Head of caudate nucleus (tissue), 42 donors: ENCODE measurements at regions not wholly inside any gene's neighbourhood (a gene's known extent, or its start where the extent isn't known, plus 50 kb on each side); places are given as distances from the start of the nearest gene placed in this dataset.
"Not testable (repeated sequence)": the region's sequence is repeated elsewhere in the genome, so short reads cannot be mapped to it uniquely, and the experiment has no call there.

Experiments
- DNase-seq, 42 donors: peaks; one replicate each; pipeline versions ENCODE4 v3.0.0 to v3.0.0-alpha.2; 2020 to 2021; ENCODE audit warnings: mixed read lengths in 7 of 42
- intact Hi-C: fragments of 100-400 bp; cut with DNase I; formaldehyde crosslinking; loops from one replicate; pipeline ENCODE4 v1.15.0; 2022

GRCh38 chr2:91974401-91975129, 2896.7 kb upstream of the TEKT4 start:
- intact Hi-C loops, result no loop called here
- DNase-seq, result no peak

- DNase-seq, result no peak
- intact Hi-C loops, result no loop called here
Observed at GRCh38 chr2:91975130-91975491, 2896.1 kb upstream of the TEKT4 start.

DNA sequence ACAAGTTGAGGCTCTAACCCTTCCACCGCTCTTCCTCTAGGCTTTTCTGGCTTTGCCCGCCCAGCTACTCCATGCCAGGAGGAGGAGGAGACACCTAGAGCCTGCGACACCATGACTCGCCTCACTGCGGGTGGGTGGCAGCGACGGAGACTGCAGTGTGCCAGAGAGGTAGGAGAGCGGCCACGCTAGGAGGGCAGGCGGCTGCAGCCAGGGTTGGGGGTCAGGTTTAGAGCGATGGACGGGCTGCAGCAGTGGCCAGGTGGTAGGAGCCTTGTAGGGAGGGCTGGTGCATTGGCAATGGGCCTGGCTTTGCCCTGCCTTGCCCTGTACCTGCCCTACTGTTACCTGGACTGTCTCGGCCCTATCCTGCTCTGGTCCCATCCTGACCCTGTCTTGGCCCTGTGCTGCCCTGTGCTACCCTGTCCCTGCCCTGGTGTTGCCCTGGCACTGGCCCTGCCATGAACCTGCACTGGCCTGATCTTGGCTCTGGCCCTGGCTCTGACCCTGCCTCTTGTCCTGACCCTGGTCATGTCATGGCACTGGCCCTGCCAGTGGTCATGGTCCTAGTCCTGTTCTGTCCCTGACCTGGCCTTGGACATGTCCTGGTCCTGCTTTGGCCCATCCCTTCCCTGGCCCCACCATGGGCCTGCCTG, 2890.1 kb upstream of the TEKT4 start:
- intact Hi-C loops, result not testable (repeated sequence)

GRCh38 chr2:91981669-91982020, 2889.6 kb upstream of the TEKT4 start:
- DNase-seq, intact Hi-C loops: not testable (repeated sequence)

More for the DNA sequence above, 2890.1 kb upstream of the TEKT4 start:
- not testable (repeated sequence) for DNase-seq

DNA sequence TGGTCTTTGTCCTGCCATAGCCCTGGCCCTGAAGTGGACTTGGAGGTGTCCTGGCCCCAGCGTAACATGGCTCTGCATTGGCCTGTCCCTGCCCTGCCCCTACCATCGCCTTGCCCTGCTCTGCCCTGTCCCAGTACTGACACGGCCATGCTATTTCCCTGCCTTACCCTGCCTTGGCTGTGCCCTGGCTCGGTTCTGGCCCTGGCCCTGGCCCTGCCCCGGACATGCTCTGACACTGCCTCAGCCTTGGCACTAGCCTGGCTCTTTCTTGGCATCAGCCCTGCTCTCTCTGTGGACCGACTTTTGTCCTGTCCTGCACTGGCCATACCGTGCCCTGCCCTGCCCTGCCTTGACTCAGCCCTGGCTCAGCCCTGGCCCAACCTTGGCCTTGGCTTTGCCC, 2889.0 kb upstream of the TEKT4 start:
- intact Hi-C loops, result not testable (repeated sequence)

GRCh38 chr2:91983257-91983656, 2888.0 kb upstream of the TEKT4 start:
- not testable (repeated sequence) for DNase-seq

More for the DNA sequence above, 2889.0 kb upstream of the TEKT4 start:
- not testable (repeated sequence) for DNase-seq

DNA sequence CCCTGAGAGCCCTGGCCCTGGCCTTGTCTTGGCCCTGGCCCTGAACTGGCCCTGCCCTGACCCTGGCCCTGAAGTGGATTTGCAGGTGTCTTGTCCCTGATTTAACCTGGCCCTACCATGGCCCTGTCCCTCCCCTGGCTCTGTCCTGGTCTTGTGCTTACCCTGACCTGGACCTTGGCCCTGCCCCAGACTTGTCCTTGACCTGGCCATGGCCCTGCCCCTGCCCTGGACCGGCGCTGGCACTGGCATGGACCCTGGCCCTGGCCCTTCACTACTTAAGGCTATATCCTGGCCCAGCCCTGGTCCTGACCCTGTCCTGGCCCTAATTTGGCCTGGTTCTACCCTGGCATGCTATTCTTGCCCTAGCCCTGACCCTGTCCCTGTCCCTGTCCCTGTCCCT, 2887.5 kb upstream of the TEKT4 start:
- intact Hi-C loops, DNase-seq: not testable (repeated sequence)

More at GRCh38 chr2:91983257-91983656, 2888.0 kb upstream of the TEKT4 start:
- intact Hi-C loops, result not testable (repeated sequence)

DNA sequence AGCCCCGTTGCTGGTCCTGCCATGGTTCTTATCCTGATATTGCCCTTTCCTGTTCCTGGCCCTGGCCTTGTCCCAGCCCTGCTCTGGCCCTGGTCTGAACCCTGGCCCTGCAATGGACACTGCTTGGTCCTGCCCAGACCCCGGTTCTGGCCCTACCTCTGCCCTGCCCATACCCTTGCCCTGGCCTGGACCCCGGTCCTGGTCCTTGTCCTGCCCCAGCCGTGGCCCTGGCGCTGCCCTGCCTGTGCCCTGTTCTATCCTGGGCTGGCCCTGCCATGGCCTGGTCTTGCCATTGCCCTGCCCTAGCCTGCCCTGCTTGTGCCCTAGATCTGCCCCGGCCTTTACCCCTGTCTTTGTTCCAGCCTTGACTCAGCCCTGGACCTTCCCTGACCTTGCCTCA, 2887.1 kb upstream of the TEKT4 start:
- DNase-seq, intact Hi-C loops: not testable (repeated sequence)

DNA sequence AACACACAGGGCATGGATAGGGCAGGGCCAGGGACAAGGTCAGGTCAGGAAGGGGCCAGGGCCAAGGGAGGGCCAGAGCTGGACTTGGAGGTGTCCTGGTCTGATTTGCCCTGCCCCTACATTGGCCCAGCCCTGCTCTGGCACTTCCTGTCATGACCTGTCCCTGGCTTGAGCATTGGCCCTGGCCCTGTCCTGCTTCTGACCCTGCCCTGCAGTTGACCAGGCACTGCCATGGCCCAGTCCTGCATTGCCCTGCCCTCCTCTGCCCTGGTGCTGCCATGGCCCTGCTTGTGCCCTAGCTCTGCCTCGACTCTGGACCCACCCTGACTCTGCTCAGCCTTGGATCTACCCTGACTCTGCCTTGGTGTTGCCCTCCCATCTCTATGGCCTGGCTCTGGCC, 2885.7 kb upstream of the TEKT4 start:
- not testable (repeated sequence) for DNase-seq

DNA sequence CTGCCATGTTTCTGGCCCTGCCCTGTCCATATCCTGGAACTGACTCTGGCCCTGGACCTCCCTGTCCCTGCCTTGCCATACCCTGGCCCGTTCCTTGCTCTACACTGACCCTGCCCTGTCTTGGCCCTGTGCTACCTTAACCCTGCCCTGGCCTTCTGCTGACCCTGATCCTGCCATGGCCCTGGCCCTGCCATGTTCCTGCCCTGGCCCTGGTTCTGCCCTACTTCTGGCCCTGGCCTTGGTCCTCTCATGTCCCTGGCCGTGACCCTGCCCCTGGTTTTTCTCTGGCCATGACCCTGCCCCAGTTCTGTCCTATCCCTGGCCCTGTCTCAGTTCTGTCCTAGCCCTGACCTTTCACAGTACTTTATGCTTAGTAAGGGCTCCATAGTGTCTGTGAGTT, 2884.3 kb upstream of the TEKT4 start:
- intact Hi-C loops, DNase-seq: not testable (repeated sequence)

More for the DNA sequence above, 2885.7 kb upstream of the TEKT4 start:
- intact Hi-C loops, result not testable (repeated sequence)

- DNase-seq, intact Hi-C loops: not testable (repeated sequence)
Observed at GRCh38 chr2:91988754-91989153, 2882.5 kb upstream of the TEKT4 start.

DNA sequence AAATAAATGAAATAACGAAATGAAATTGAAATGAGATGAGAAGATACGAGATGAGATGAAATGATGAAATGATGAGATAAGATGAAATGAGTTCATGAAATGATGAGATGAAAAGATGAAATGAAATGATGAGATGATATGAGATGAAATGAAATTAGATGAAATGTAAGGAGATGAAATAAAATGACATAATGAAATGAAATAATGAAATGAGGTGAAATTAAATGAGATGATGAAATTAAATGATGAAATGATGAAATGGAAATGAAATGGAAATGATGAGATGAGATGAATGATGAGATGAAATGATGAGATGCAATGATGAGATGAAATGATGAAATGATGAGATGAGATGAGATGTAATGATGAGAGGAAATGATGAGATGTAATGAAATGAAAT, 2881.4 kb upstream of the TEKT4 start:
- intact Hi-C loops, result not testable (repeated sequence)

DNA sequence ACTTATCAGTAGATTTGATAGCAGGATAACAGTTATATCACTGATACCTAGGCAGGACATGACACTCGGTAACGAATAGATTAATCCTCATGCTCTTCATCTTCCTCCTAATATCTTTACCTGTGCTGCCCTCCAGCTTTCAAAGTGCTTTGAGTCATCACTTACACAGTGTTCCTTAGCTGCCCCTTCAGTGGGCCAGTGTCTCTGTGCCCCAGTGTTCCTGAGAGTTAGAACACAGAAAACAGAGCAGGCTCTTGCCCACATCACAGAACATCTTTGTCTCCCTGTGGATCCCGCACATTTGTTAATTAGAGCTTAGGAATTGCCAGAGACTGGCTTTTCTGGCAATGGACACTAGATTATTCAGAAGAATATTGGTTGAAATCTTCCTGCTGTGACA, 2864.7 kb upstream of the TEKT4 start:
- intact Hi-C loops, result not testable (repeated sequence)
- peak in 7 of 42 donors; percentile 13 to 71 (median 26) for DNase-seq

More for the DNA sequence above, 2881.4 kb upstream of the TEKT4 start:
- DNase-seq, result not testable (repeated sequence)
